DOHH2 (cell line): ENCODE measurements at regions not wholly inside any gene's neighbourhood (a gene's known extent, or its start where the extent isn't known, plus 50 kb on each side); places are given as distances from the start of the nearest gene placed in this dataset.

ENCODE experiments used
- H3F3A ChIP-seq: fragments of 200-600 bp; sonication (generic), shearing (Covaris generic); 2 replicates; pipeline ENCODE4 v1.6.0; 2016; ENCODE audit warnings: antibody characterized with exemption, mild to moderate bottlenecking; ENCODE audit not compliant: control insufficient read depth, insufficient read depth
- H3K27ac ChIP-seq: fragments of 200-600 bp; sonication (generic); 2 replicates; pipeline ENCODE4 v1.5.1; 2014; ENCODE audit warnings: low read depth, mild to moderate bottlenecking, low read length, moderate library complexity
- H3K27me3 ChIP-seq: fragments of 200-600 bp; sonication (generic); 2 replicates; pipeline ENCODE4 v1.6.1; 2014; ENCODE audit warnings: mild to moderate bottlenecking, low read length, mixed read lengths; ENCODE audit not compliant: control insufficient read depth
- H3K36me3 ChIP-seq: fragments of 200-600 bp; sonication (generic); 2 replicates; pipeline ENCODE4 v1.6.1; 2014; ENCODE audit warnings: mild to moderate bottlenecking, low read length, moderate library complexity, mixed read lengths; ENCODE audit not compliant: control insufficient read depth
- H3K4me1 ChIP-seq: fragments of 200-600 bp; sonication (generic); 2 replicates; pipeline ENCODE4 v1.6.1; 2014; ENCODE audit warnings: mild to moderate bottlenecking, low read length, mixed read lengths; ENCODE audit not compliant: control insufficient read depth
- H3K4me2 ChIP-seq: fragments of 200-600 bp; sonication (generic); 2 replicates; pipeline ENCODE4 v1.6.0; 2014; ENCODE audit warnings: mild to moderate bottlenecking, low read length, moderate library complexity
- H3K4me3 ChIP-seq: fragments of 200-600 bp; sonication (generic); 2 replicates; pipeline ENCODE4 v1.5.1; 2014; ENCODE audit warnings: mild to moderate bottlenecking, low read length, mixed read lengths
- H3K79me2 ChIP-seq: fragments of 200-600 bp; sonication (generic); 2 replicates; pipeline ENCODE4 v1.6.1; 2014; ENCODE audit warnings: mild to moderate bottlenecking, low read length, mixed read lengths; ENCODE audit not compliant: control insufficient read depth
- H3K9me2 ChIP-seq: fragments of 200-600 bp; sonication (generic); replicated peaks from 2 replicates; pipeline ENCODE4 v1.6.1; 2014; ENCODE audit warnings: mild to moderate bottlenecking, low read length, mixed read lengths; ENCODE audit not compliant: control insufficient read depth
- H3K9me3 ChIP-seq: fragments of 200-600 bp; sonication (generic); 2 replicates; pipeline ENCODE4 v1.6.1; 2014; ENCODE audit warnings: antibody characterized with exemption, low read length, mixed read lengths; ENCODE audit not compliant: control insufficient read depth, insufficient read depth
- H4K20me1 ChIP-seq: fragments of 200-600 bp; sonication (generic); 2 replicates; pipeline ENCODE4 v1.6.0; 2014; ENCODE audit warnings: low read depth, mild to moderate bottlenecking, antibody characterized with exemption, low read length, moderate library complexity; ENCODE audit not compliant: control insufficient read depth, insufficient read depth
- CTCF ChIP-seq: fragments of 200-600 bp; sonication (generic); IDR thresholded peaks from one replicate; pipeline ENCODE4 v1.5.1; 2014; ENCODE audit warnings: antibody characterized with exemption, mild to moderate bottlenecking, low read depth, low read length; ENCODE audit not compliant: poor library complexity, severe bottlenecking
- EZH2phosphoT487 ChIP-seq: fragments of 200-600 bp; sonication (generic); IDR thresholded peaks from 2 replicates; pipeline ENCODE4 v1.6.1; 2017; ENCODE audit warnings: borderline replicate concordance, mild to moderate bottlenecking, antibody characterized with exemption, low read length, moderate library complexity, mixed read lengths

- TF ChIP-seq EZH2phosphoT487: no peak
- TF ChIP-seq CTCF: no peak
Observed at GRCh38 chr1:56032096-56032676, 547.2 kb downstream of the PLPP3 start.

GRCh38 chr1:56031001-56031400, 548.4 kb downstream of the PLPP3 start:
- Histone ChIP-seq H3K4me1 (no peaks in the 10 kb centered on the region), H3K36me3 (no peaks in the 10 kb centered on the region), H3K4me2 (no peak overlapping the region), H3K79me2 (no peaks in the 10 kb centered on the region), H3K4me3 (no peak overlapping the region), H4K20me1 (no peaks in the 10 kb centered on the region), H3K27ac (no peak overlapping the region), H3K27me3 (no peaks in the 10 kb centered on the region), H3K9me3 (no peaks in the 10 kb centered on the region), H3F3A (no peaks in the 10 kb centered on the region), H3K9me2 (no peaks in the 10 kb centered on the region)
- TF ChIP-seq EZH2phosphoT487 (no peak), CTCF (no peak)

More at GRCh38 chr1:56032096-56032676, 547.2 kb downstream of the PLPP3 start:
- no peak overlapping the region for H3K27ac ChIP-seq
- no peaks in the 10 kb centered on the region for H3K9me2 ChIP-seq
- H3K36me3 ChIP-seq: no peaks in the 10 kb centered on the region
- no peaks in the 10 kb centered on the region for H3K4me1 ChIP-seq
- H4K20me1 ChIP-seq: no peaks in the 10 kb centered on the region
- no peak overlapping the region for H3K4me2 ChIP-seq
- no peaks in the 10 kb centered on the region for H3K27me3 ChIP-seq
- no peaks in the 10 kb centered on the region for H3K9me3 ChIP-seq
- no peak overlapping the region for H3K4me3 ChIP-seq
- H3F3A ChIP-seq: no peaks in the 10 kb centered on the region
- no peaks in the 10 kb centered on the region for H3K79me2 ChIP-seq

- H3K9me3 ChIP-seq: no peaks in the 10 kb centered on the region
- H3K27me3 ChIP-seq: no peaks in the 10 kb centered on the region
- H3K4me1 ChIP-seq: no peaks in the 10 kb centered on the region
- TF ChIP-seq CTCF (no peak), EZH2phosphoT487 (no peak)
- H4K20me1 ChIP-seq: no peaks in the 10 kb centered on the region
- no peaks in the 10 kb centered on the region for H3K79me2 ChIP-seq
- H3K4me2 ChIP-seq: no peak overlapping the region
- no peaks in the 10 kb centered on the region for H3F3A ChIP-seq
- H3K4me3 ChIP-seq: no peak overlapping the region
- H3K36me3 ChIP-seq: no peaks in the 10 kb centered on the region
- H3K9me2 ChIP-seq: no peaks in the 10 kb centered on the region
- no peak overlapping the region for H3K27ac ChIP-seq
Observed at GRCh38 chr1:56029319-56030003, 549.9 kb downstream of the PLPP3 start.
